ENCODE measurements at regions not wholly inside any gene's neighbourhood (a gene's known extent, or its start where the extent isn't known, plus 50 kb on each side); places are given as distances from the start of the nearest gene placed in this dataset.
"Not testable (repeated sequence)": the region's sequence is repeated elsewhere in the genome, so short reads cannot be mapped to it uniquely, and the experiment has no call there.

DNA sequence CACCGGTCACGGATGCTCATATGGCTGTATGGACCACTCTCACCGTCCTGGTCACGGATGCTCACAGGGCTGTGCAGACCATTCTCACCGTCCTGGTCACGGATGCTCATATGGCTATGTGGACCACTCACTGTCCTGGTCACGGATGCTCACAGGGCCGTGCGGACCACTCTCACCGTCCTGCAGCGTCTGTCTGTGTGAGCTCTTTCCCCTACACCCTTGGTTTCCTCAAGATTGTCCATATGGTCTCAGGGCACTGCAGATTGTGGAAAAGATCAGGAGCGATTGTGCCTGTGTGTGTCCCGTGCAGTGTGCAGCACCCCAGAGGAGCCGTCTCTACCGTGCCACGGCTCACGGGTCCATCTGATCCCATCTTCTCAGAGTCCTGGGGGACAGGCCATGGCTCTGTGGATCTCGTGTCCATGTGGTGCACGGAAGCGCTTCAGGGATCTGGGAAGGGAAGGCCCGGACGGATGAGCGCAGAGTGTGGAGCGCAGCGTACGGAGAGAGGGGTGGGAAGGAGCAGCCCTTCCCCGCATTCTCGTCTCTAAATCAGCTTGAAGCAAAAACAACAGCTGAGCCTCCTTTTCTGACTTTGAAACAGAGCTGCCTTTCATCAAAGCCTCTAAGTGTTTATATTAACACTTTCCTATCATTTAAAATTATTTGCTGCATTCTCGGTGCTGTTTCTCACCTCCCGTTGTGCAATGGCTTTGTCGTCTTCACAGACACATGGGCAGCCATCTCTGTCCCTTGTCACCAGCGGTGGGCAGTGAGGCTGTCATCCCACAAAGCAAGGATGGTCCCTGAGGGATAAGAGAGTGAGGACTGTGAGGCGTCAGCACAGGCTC is 208.0 kb downstream of the BANP start:
- TF ChIP-seq, protein P1, sequence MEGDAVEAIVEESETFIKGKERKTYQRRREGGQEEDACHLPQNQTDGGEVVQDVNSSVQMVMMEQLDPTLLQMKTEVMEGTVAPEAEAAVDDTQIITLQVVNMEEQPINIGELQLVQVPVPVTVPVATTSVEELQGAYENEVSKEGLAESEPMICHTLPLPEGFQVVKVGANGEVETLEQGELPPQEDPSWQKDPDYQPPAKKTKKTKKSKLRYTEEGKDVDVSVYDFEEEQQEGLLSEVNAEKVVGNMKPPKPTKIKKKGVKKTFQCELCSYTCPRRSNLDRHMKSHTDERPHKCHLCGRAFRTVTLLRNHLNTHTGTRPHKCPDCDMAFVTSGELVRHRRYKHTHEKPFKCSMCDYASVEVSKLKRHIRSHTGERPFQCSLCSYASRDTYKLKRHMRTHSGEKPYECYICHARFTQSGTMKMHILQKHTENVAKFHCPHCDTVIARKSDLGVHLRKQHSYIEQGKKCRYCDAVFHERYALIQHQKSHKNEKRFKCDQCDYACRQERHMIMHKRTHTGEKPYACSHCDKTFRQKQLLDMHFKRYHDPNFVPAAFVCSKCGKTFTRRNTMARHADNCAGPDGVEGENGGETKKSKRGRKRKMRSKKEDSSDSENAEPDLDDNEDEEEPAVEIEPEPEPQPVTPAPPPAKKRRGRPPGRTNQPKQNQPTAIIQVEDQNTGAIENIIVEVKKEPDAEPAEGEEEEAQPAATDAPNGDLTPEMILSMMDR (IDR thresholded peaks at IDR 0.05; ENCODE audit: insufficient read depth, low read length) = not testable (repeated sequence)
- not testable (repeated sequence) for TF ChIP-seq POLR2AphosphoS5, GABPA (IDR thresholded peaks at IDR 0.05; ENCODE audit: low read depth)
- TF ChIP-seq, protein P2, sequence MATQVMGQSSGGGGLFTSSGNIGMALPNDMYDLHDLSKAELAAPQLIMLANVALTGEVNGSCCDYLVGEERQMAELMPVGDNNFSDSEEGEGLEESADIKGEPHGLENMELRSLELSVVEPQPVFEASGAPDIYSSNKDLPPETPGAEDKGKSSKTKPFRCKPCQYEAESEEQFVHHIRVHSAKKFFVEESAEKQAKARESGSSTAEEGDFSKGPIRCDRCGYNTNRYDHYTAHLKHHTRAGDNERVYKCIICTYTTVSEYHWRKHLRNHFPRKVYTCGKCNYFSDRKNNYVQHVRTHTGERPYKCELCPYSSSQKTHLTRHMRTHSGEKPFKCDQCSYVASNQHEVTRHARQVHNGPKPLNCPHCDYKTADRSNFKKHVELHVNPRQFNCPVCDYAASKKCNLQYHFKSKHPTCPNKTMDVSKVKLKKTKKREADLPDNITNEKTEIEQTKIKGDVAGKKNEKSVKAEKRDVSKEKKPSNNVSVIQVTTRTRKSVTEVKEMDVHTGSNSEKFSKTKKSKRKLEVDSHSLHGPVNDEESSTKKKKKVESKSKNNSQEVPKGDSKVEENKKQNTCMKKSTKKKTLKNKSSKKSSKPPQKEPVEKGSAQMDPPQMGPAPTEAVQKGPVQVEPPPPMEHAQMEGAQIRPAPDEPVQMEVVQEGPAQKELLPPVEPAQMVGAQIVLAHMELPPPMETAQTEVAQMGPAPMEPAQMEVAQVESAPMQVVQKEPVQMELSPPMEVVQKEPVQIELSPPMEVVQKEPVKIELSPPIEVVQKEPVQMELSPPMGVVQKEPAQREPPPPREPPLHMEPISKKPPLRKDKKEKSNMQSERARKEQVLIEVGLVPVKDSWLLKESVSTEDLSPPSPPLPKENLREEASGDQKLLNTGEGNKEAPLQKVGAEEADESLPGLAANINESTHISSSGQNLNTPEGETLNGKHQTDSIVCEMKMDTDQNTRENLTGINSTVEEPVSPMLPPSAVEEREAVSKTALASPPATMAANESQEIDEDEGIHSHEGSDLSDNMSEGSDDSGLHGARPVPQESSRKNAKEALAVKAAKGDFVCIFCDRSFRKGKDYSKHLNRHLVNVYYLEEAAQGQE (IDR thresholded peaks at IDR 0.05; ENCODE audit: insufficient replicate concordance, low read depth) = not testable (repeated sequence)
